HG03432 (cell line): ENCODE measurements at regions not wholly inside any gene's neighbourhood (a gene's known extent, or its start where the extent isn't known, plus 50 kb on each side); places are given as distances from the start of the nearest gene placed in this dataset.

Source experiments
- ATAC-seq: cut with Tn5 transposase; IDR thresholded peaks from one replicate; pipeline ENCODE4 v1.9.1; 2021; ENCODE audit warnings: mild to moderate bottlenecking, moderate library complexity; ENCODE audit not compliant: unreplicated experiment

- ATAC-seq: no peak
Measured at GRCh38 chr6:132868057-132868456, 53.7 kb downstream of the RPS12 start.

DNA sequence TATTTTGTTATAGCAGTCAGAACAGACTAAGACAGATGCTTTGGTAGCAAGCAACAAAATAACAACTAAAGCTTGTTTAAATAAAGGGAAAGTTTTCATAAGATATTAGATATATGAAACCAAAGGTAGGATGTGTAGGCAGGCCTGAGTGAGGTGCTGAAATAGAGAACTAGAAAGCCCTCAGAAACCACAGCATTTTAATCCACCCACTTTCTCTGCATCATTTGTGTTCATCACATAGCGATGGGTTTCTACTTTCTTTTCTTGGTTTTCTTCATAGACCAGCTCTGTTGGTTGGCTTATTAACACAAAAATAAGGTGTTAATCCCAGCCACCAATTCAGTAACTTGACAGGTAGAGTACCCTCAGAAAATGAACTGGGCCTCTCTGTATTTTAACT lies 58.6 kb downstream of the RPS12 start:
- peak; percentile 100 for ATAC-seq

- ATAC-seq: no peak
Measured at GRCh38 chr6:132877003-132877402, 62.6 kb downstream of the RPS12 start.

- ATAC-seq: peak; percentile 49
Measured at GRCh38 chr6:132887204-132887603, 72.8 kb downstream of the RPS12 start.

GRCh38 chr6:132888701-132889100 lies 74.3 kb downstream of the RPS12 start:
- ATAC-seq: no peak

GRCh38 chr6:132892929-132893771 lies 78.8 kb downstream of the RPS12 start:
- ATAC-seq: peak; percentile 48

- ATAC-seq: no peak
Measured at GRCh38 chr6:132893772-132894490, 79.6 kb downstream of the RPS12 start.

DNA sequence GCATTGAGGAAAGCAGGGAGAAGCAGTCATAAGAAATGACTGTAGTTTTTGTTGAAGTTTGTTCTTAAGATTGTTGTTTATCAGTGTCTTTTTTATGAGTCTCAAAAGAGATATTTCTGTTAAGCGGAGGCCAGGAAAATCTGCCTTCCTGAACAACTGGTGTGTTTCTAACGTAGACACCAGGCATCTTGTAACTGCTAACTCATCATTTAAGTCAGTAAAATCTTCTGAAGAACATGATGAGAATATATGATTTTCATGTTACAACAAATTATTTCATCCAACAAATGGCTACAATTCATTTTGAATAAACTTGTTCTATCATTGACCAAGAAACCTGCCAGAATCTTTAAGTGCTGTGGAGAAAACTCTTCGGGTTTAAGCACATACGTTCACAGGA lies 84.0 kb downstream of the RPS12 start:
- ATAC-seq: no peak

GRCh38 chr6:132900849-132901248 lies 86.5 kb downstream of the RPS12 start:
- no peak for ATAC-seq

DNA sequence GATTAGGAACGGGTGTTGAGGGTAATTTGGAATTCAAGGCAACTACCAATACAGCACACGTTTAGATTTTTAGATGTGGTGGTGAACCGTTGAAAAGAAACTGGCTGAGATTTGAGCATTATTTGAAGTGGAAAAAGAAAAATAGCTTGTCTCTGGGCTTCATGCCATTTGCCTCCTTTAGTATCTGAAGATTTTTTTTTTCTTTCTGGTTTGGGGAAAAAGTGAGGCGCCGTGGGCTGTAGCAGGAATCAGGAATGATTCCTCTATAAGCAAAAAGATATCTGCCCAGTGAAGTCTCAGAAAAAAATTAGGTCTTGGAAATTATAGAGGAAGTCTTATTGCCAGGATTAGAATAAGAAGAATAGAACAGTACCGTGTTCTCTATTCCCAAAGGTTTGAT lies 88.5 kb downstream of the RPS12 start:
- no peak for ATAC-seq

- ATAC-seq: no peak
Measured at GRCh38 chr6:132907231-132907630, 92.9 kb downstream of the RPS12 start.

GRCh38 chr6:132907914-132908313 lies 93.5 kb downstream of the RPS12 start:
- no peak for ATAC-seq

DNA sequence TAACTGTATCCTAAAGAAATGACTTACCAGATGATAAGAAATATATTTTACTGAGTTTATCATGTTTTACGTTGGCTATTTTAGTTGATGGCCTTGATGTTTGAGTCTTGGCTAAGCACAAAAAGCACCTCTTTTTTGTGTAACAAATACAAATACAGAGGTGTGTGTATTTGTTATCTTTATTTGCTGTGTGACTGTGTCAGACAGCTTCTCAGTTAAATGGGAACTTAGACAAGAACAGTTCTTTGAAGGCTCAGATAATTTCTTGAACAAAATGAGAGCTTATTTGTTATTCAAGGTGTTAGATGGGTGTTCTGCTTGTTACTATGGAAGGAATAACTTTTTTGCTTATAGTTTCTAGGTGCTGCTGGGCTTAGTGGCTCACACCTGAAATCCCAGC lies 95.4 kb downstream of the RPS12 start:
- no peak for ATAC-seq

GRCh38 chr6:132910759-132911158 lies 96.4 kb downstream of the RPS12 start:
- ATAC-seq: no peak

DNA sequence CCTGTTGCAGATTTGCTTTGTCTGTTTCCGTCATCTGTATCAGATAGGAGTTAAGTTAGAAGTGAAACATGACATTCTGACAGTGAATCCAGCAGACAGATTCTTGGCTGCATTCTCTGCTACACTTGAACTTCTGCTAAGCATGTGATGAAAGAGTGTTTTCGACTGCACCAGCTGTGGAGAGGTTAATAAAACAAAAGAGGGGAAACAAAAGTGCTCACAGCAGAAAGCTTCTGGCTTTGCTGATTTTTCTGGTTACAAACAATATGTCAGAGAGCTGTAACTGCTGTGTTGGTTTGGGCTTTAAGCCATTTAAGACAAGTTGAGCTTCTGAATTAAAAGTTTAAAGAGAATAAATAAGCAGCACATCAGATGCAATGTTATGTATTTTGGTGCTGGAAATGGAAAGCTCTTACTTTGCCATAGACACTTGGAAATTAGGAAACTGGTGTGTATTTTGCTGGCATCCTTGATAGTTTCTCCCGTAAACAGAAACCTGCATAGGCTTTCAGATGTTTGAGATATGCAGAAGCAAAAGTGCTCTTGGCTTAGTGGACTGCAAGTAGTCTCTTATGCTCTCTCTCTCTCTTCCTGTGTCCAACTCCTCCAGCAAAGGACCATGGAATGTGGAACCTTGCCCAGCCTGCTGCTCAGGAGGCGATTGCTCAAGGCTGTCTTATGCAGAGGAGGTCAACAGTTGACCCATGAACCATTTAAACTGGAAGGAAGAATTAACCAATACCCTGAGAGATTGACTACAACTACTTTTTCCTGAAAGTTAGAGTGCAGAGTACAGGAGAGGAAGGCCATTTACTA lies 104.9 kb downstream of the RPS12 start:
- ATAC-seq: no peak

DNA sequence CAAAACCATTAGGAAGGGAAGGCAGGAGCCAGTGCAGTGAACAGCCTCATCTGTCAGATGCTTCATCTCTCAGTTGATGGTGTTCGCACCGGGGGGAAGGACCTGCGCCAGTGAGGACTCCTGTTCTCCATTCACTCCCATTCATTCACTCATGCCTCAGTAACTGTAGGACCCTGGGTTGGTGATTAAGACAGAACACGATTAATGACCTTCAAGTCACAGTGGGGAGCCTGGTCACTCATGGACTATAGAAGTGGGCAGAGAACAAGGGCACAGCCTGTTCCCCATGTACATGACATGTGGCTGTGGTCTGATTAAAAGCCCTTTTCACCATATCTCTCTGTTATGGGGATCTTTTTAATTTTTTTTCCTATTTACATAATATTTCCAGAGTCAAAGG lies 113.3 kb downstream of the RPS12 start:
- ATAC-seq: no peak

GRCh38 chr6:132929141-132929540 lies 114.8 kb downstream of the RPS12 start:
- no peak for ATAC-seq

GRCh38 chr6:132931313-132931712 lies 116.9 kb downstream of the RPS12 start:
- ATAC-seq: no peak

- no peak for ATAC-seq
Measured at GRCh38 chr6:132931936-132932514, 117.7 kb downstream of the RPS12 start.

GRCh38 chr6:132932588-132932987 lies 118.2 kb downstream of the RPS12 start:
- ATAC-seq: no peak

- no peak for ATAC-seq
Measured at GRCh38 chr6:132933090-132933489, 118.7 kb downstream of the RPS12 start.
